HCT116 (cell line): ENCODE measurements at regions not wholly inside any gene's neighbourhood (a gene's known extent, or its start where the extent isn't known, plus 50 kb on each side); places are given as distances from the start of the nearest gene placed in this dataset.

Experiments
- ATAC-seq: fragments of 200-7000 bp; cut with Tn5 transposase; 2 replicates; pipeline ENCODE4 v1.9.1; 2020; ENCODE audit warnings: mild to moderate bottlenecking, moderate library complexity
- BruUV-seq: library from RNA; stranded (reverse); fragments of 400-500 nt; replicated peaks from 2 replicates; lab custom pipeline; 2021; lab: Mats Ljungman, UMichigan
- CTCF ChIA-PET: fragments of 300-600 bp; sonication (Branson Sonifier 250); formaldehyde crosslinking; loops from one replicate; lab custom pipeline; 2021; ENCODE audit warnings: antibody characterized with exemption; lab: Charles Lee
- POLR2A ChIA-PET: fragments of 300-600, 350-600 bp; sonication (Branson Sonifier 250); formaldehyde crosslinking; loops from one replicate; lab custom pipeline; 2021; ENCODE audit warnings: antibody characterized with exemption; lab: Charles Lee
- RAD21 ChIA-PET, 2 experiments: fragments of 300-600 bp; sonication (Branson Sonifier 250); formaldehyde crosslinking; loops; one replicate each; lab custom pipeline; 2023; ENCODE audit warnings: low total read pairs in 2 of 2; ENCODE audit not compliant: uncharacterized antibody in 2 of 2, unreplicated experiment in 2 of 2, low non-redundant PET in 1 of 2; lab: Charles Lee
- DNase-seq: peaks from one replicate; pipeline ENCODE4 v3.0.0-alpha.2; 2010; ENCODE audit warnings: low read depth, low spot score
- H2AFZ ChIP-seq: fragments of 200-600 bp; shearing (Covaris generic), sonication (generic); 2 replicates; pipeline ENCODE4 v1.6.1; 2017; ENCODE audit warnings: low read depth, mixed run types, mixed read lengths, antibody characterized with exemption, low read length; ENCODE audit not compliant: poor library complexity, severe bottlenecking
- H3K27ac ChIP-seq: 2 replicates; pipeline ENCODE4 v1.5.1; 2012; ENCODE audit warnings: low read depth, low read length
- H3K27me3 ChIP-seq: fragments of 200-600 bp; sonication (generic); 2 replicates; pipeline ENCODE4 v1.6.1; 2016; ENCODE audit warnings: mixed run types, low read length, mixed read lengths; ENCODE audit not compliant: insufficient read depth
- H3K36me3 ChIP-seq, 2 experiments: fragments of 200-500 bp in 1 of 2; fragments of 200-600 bp in 1 of 2; sonication (Bioruptor generic) in 1 of 2; sonication (generic) in 1 of 2; 2 replicates each; pipeline versions ENCODE4 v1.5.1 to v1.6.1; 2014 to 2016; ENCODE audit warnings: low read length in 2 of 2, inconsistent platforms in 1 of 2, mixed read lengths in 1 of 2, mixed run types in 1 of 2; ENCODE audit not compliant: insufficient read depth in 2 of 2, control insufficient read depth in 1 of 2
- H3K4me1 ChIP-seq, 2 experiments: fragments of 200-600 bp in 1 of 2; sonication (generic) in 1 of 2; 2 replicates each; pipeline versions ENCODE4 v1.5.1 to v1.6.1; 2012 to 2017; ENCODE audit warnings: low read length in 2 of 2, inconsistent platforms in 1 of 2, mild to moderate bottlenecking in 1 of 2, mixed read lengths in 1 of 2, mixed run types in 1 of 2, moderate library complexity in 1 of 2; ENCODE audit not compliant: insufficient read depth in 2 of 2, control insufficient read depth in 1 of 2
- H3K4me2 ChIP-seq: fragments of 200-600 bp; sonication (generic); 2 replicates; pipeline ENCODE4 v1.6.1; 2017; ENCODE audit warnings: mixed run types, low read length, mixed read lengths
- H3K4me3 ChIP-seq, 2 experiments: fragments of 200-600 bp in 1 of 2; sonication (generic) in 1 of 2; replicated peaks in 1 of 2; 2 replicates each; pipeline ENCODE4 v1.5.1; 2011 to 2016; ENCODE audit warnings: low read length in 2 of 2, control low read depth in 1 of 2, low read depth in 1 of 2, mild to moderate bottlenecking in 1 of 2, mixed read lengths in 1 of 2, mixed run types in 1 of 2
- H3K79me2 ChIP-seq: fragments of 200-600 bp; sonication (generic); 2 replicates; pipeline ENCODE4 v1.6.1; 2017; ENCODE audit warnings: mild to moderate bottlenecking, mixed run types, low read length, moderate library complexity, mixed read lengths; ENCODE audit not compliant: insufficient read depth
- H3K9ac ChIP-seq: fragments of 200-600 bp; sonication (generic); 2 replicates; pipeline ENCODE4 v1.6.1; 2016; ENCODE audit warnings: low read length, mixed read lengths
- H3K9me2 ChIP-seq: fragments of 200-600 bp; sonication (generic), shearing (Covaris generic); 2 replicates; pipeline ENCODE4 v1.6.1; 2017; ENCODE audit warnings: mixed run types, mild to moderate bottlenecking, moderate library complexity; ENCODE audit not compliant: insufficient read depth
- H3K9me3 ChIP-seq, 2 experiments: fragments of 200-500 bp in 1 of 2; fragments of 200-600 bp in 1 of 2; sonication (Bioruptor generic) in 1 of 2; sonication (generic) in 1 of 2; 2 replicates each; pipeline ENCODE4 v1.6.1; 2014 to 2017; ENCODE audit warnings: low read length in 2 of 2, mixed read lengths in 2 of 2, inconsistent platforms in 1 of 2, low read depth in 1 of 2, mild to moderate bottlenecking in 1 of 2, mixed run types in 1 of 2, moderate library complexity in 1 of 2; ENCODE audit not compliant: control insufficient read depth in 1 of 2, insufficient read depth in 1 of 2
- H4K20me1 ChIP-seq: fragments of 200-600 bp; sonication (generic), shearing (Covaris generic); 2 replicates; pipeline ENCODE4 v1.6.1; 2017; ENCODE audit warnings: mixed run types, mild to moderate bottlenecking, moderate library complexity; ENCODE audit not compliant: insufficient read depth
- CEBPB ChIP-seq: IDR thresholded peaks from 2 replicates; pipeline ENCODE4 v1.6.1; 2012; ENCODE audit warnings: low read depth
- CTCF ChIP-seq, 3 experiments: fragments of 200-600 bp in 1 of 3; sonication (generic) in 1 of 3; IDR thresholded peaks in 2 of 3; conservative IDR thresholded peaks in 1 of 3; 2 replicates each; pipeline ENCODE4 v1.5.1; 2012 to 2017; ENCODE audit warnings: low read depth in 2 of 3, low read length in 2 of 3, antibody characterized with exemption in 1 of 3, borderline replicate concordance in 1 of 3, control low read depth in 1 of 3, mild to moderate bottlenecking in 1 of 3, mixed read lengths in 1 of 3, mixed run types in 1 of 3, moderate library complexity in 1 of 3; ENCODE audit not compliant: insufficient read depth in 1 of 3
- ELF1 ChIP-seq: IDR thresholded peaks from 2 replicates; pipeline ENCODE4 v1.6.1; 2012; ENCODE audit warnings: low read depth, borderline replicate concordance
- EZH2 ChIP-seq: fragments of 200-600 bp; sonication (generic); IDR thresholded peaks from 2 replicates; pipeline ENCODE4 v1.6.1; 2017; ENCODE audit warnings: antibody characterized with exemption, mixed run types
- EZH2phosphoT487 ChIP-seq: fragments of 200-600 bp; IDR thresholded peaks from 2 replicates; pipeline ENCODE4 v1.6.1; 2018; ENCODE audit warnings: antibody characterized with exemption, borderline replicate concordance
- FOSL1 ChIP-seq: IDR thresholded peaks from 2 replicates; pipeline ENCODE4 v1.6.1; 2012; ENCODE audit warnings: low read depth
- JUND ChIP-seq: IDR thresholded peaks from 2 replicates; pipeline ENCODE4 v1.6.1; 2012
- MAX ChIP-seq: IDR thresholded peaks from 2 replicates; pipeline ENCODE4 v1.6.1; 2012
- POLR2A ChIP-seq: IDR thresholded peaks from 2 replicates; pipeline ENCODE4 v1.7.0; 2011; ENCODE audit warnings: borderline replicate concordance; ENCODE audit not compliant: insufficient read depth, insufficient read length; ENCODE audit errors: extremely low read depth
- POLR2AphosphoS5 ChIP-seq: IDR thresholded peaks from 2 replicates; pipeline ENCODE4 v1.6.1; 2011; ENCODE audit warnings: mild to moderate bottlenecking, low read depth, low read length, moderate library complexity
- RAD21 ChIP-seq: IDR thresholded peaks from 2 replicates; pipeline ENCODE4 v1.6.1; 2012; ENCODE audit warnings: low read depth, mild to moderate bottlenecking
- REST ChIP-seq: IDR thresholded peaks from 2 replicates; pipeline ENCODE4 v1.6.1; 2012; ENCODE audit warnings: low read depth
- SIN3A ChIP-seq: IDR thresholded peaks from 2 replicates; pipeline ENCODE4 v1.6.1; 2012; ENCODE audit warnings: low read depth
- SP1 ChIP-seq: IDR thresholded peaks from 2 replicates; pipeline ENCODE4 v1.6.1; 2012; ENCODE audit warnings: low read depth
- TCF7L2 ChIP-seq: IDR thresholded peaks from 2 replicates; pipeline ENCODE4 v1.7.0; 2011; ENCODE audit warnings: borderline replicate concordance, inconsistent platforms; ENCODE audit not compliant: insufficient read depth, insufficient read length; ENCODE audit errors: extremely low read depth
- ZBTB33 ChIP-seq: IDR thresholded peaks from 2 replicates; pipeline ENCODE4 v1.6.1; 2011; ENCODE audit warnings: mild to moderate bottlenecking, low read length, moderate library complexity; ENCODE audit not compliant: insufficient replicate concordance; ENCODE audit errors: extremely low read depth
- ZFX ChIP-seq: fragments of 450-650 bp; IDR thresholded peaks from 2 replicates; pipeline ENCODE4 v1.6.1; 2017
- intact Hi-C: fragments of 100-400 bp; cut with micrococcal nuclease; formaldehyde crosslinking; loops from 2 replicates; pipeline ENCODE4 v1.10.0; 2022

- ATAC-seq: no peak
- Histone ChIP-seq H2AFZ (no peak overlapping the region), H3K9me3 (0 out of 4 replicates have a peak, but pooled peaks cover 0 to 4% of the 10 kb centered on the region in 2 experiments), H3K27ac (no peak overlapping the region), H3K4me3 (no peak overlapping the region), H3K27me3 (no peaks in the 10 kb centered on the region), H3K79me2 (no peaks in the 10 kb centered on the region), H3K36me3 (no peaks in the 10 kb centered on the region), H3K9me2 (no peaks in the 10 kb centered on the region), H4K20me1 (no peaks in the 10 kb centered on the region), H3K4me1 (peaks cover 0 to 3% of the 10 kb centered on the region in 2 experiments; a peak in 1 of 4 replicates), H3K9ac (no peak overlapping the region), H3K4me2 (no peak overlapping the region)
- POLR2A ChIA-PET: no interaction called here
- intact Hi-C loops: no loop called here
- RAD21 ChIA-PET: no interaction called here
- DNase-seq: no peak
- BruUV-seq: no TSS peak
- CTCF ChIA-PET: no interaction called here
- TF ChIP-seq POLR2AphosphoS5: no peak
- TF ChIP-seq ELF1: no peak
- TF ChIP-seq JUND: no peak
- no peak for TF ChIP-seq REST
- no peak for TF ChIP-seq CEBPB
- no peak for TF ChIP-seq ZFX
- TF ChIP-seq EZH2phosphoT487: no peak
- TF ChIP-seq FOSL1: no peak
- no peak for TF ChIP-seq MAX
- TF ChIP-seq RAD21: no peak
- no peak for TF ChIP-seq TCF7L2
- TF ChIP-seq ZBTB33: no peak
- no peak for TF ChIP-seq CTCF (IDR thresholded peaks at IDR 0.05 in 2 of 3, conservative IDR thresholded peaks at IDR 0.05 in 1 of 3; ENCODE audit: borderline replicate concordance in 1 of 3, insufficient read depth in 1 of 3, low read depth in 2 of 3, low read length in 2 of 3)
- TF ChIP-seq EZH2: no peak
- TF ChIP-seq SIN3A: no peak
- TF ChIP-seq POLR2A: no peak
- TF ChIP-seq SP1: no peak
Measured at GRCh38 chr15:39207532-39208115, 373.3 kb upstream of the THBS1 start.
